RWPE1 (cell line): ENCODE measurements at regions not wholly inside any gene's neighbourhood (a gene's known extent, or its start where the extent isn't known, plus 50 kb on each side); places are given as distances from the start of the nearest gene placed in this dataset.

Experiments
- CTCF ChIA-PET: fragments of 350-600 bp; sonication (Branson Sonifier 250); formaldehyde crosslinking; extraction: SDS; loops from one replicate; lab custom pipeline; 2021; lab: Yijun Ruan, JAX
- POLR2A ChIA-PET: fragments of 400-600 bp; formaldehyde crosslinking; extraction: SDS; loops from one replicate; lab custom pipeline; 2020; ENCODE audit warnings: antibody characterized with exemption; ENCODE audit not compliant: low non-redundant PET; lab: Yijun Ruan, JAX
- DNase-seq: peaks from one replicate; pipeline ENCODE4 v3.0.0; 2012; ENCODE audit warnings: low spot score
- H3K27ac ChIP-seq: fragments of 450-650 bp; 2 replicates; pipeline ENCODE4 v1.5.1; 2017
- CTCF ChIP-seq: fragments of 450-650 bp; conservative IDR thresholded peaks from 2 replicates; pipeline ENCODE4 v1.5.1; 2017; ENCODE audit warnings: low read depth, mild to moderate bottlenecking

- POLR2A ChIA-PET, result no interaction called here
- no peak for TF ChIP-seq CTCF
- CTCF ChIA-PET, result no interaction called here
Measured at GRCh38 chr19:33894787-33895186, 98.1 kb downstream of the KCTD15 start.

GRCh38 chr19:33895366-33895765 lies 98.7 kb downstream of the KCTD15 start:
- CTCF ChIA-PET, result no interaction called here
- no peak for DNase-seq
- H3K27ac ChIP-seq, result no peak overlapping the region
- TF ChIP-seq CTCF, result no peak
- POLR2A ChIA-PET, result no interaction called here

More at GRCh38 chr19:33894787-33895186, 98.1 kb downstream of the KCTD15 start:
- no peak overlapping the region for H3K27ac ChIP-seq
- DNase-seq, result no peak

DNA sequence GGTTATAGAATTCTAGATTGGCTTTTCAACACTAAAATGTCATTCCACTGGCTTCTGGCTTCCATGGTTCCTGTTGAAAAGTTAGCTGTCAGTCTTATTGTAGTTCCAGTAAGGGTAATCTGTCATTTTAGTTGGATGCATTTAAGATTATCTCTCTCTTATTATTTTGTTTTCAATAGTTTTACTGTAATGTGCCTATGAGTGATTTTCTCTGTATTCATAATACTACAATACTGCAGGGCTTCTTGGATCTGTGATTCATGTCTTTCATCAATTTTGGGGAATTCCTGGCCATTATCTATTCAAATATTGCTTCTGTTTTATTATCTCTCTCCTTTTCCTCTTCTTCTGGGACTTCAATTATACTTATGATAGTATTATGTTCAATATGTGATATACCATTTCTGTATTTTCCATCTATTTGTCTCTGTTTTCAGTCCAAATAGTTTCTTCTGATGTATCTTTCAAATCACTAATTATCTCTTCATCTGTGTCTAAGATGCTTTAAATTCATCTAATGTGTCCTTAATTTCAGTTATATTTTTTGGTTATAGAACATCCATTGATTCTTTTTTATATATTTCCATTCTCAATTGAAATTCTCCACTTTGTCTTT lies 101.5 kb downstream of the KCTD15 start:
- DNase-seq, result no peak
- CTCF ChIA-PET, result interaction anchor here (0.6 to 0.7 kb wide), 2 partner anchors 13 to 673 kb away, joined by 3 to 4 read pairs; no protein-coding TSS in a partner anchor
- POLR2A ChIA-PET, result interaction anchor here (0.7 kb wide), 1 partner anchor 22 kb away, joined by 3 read pairs; no protein-coding TSS in a partner anchor
- no peak for TF ChIP-seq CTCF
- no peak overlapping the region for H3K27ac ChIP-seq

DNA sequence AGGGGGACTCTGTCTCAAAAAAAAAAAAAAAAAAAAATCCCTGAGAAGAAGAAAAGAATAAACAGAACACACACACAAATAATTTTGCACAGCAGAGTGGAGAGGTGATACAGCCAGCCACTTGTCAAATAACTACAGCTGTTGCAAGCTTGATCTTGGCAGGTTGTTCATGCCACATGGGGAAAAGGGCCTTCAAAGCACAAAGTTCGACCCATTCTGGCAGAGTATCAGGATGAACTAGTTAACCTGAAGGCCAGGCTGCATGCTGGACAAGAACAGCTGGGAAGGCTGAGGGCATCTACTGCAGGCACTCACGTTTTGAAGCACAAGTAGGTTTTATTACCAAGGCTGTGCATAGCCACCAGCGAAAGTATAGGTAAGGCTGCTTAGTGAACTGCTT lies 104.1 kb downstream of the KCTD15 start:
- no peak for TF ChIP-seq CTCF
- ChIA-PET POLR2A (no interaction called here), CTCF (interaction anchor here (0.5 kb wide), 1 partner anchor 660 kb away, joined by 5 read pairs; no protein-coding TSS in a partner anchor)
- no peak for DNase-seq
- no peak overlapping the region for H3K27ac ChIP-seq

DNA sequence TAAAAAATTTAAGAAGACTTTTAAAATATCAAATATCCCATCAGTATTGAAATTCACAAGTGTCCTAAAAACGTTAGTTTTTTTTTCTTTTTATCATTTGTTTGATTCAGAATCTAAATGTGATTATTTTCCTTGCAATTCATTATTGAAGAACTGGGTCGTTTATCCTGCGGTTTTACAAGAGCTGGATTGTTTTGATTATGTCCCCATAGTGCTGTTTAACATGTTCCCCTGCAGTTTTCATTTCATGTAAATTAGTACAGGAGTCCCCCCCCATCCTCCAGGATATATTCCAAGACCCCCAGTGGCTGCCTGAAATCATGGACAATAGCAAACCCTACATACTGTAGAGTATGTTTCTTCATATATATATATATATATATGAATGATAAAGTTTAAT lies 105.7 kb downstream of the KCTD15 start:
- no peak overlapping the region for H3K27ac ChIP-seq
- TF ChIP-seq CTCF, result no peak
- DNase-seq, result no peak
- ChIA-PET POLR2A (no interaction called here), CTCF (no interaction called here)

GRCh38 chr19:33902802-33903488 lies 106.3 kb downstream of the KCTD15 start:
- no peak overlapping the region for H3K27ac ChIP-seq
- TF ChIP-seq CTCF, result no peak
- ChIA-PET POLR2A (no interaction called here), CTCF (no interaction called here)
- no peak for DNase-seq
